ENCODE measurements at regions not wholly inside any gene's neighbourhood (a gene's known extent, or its start where the extent isn't known, plus 50 kb on each side); places are given as distances from the start of the nearest gene placed in this dataset.

GRCh38 chr22:49303061-49303735 is 524.5 kb downstream of the BRD1 start:
- no peak for DNase-seq (ENCODE audit: low spot score)

GRCh38 chr22:49302530-49302929 is 525.1 kb downstream of the BRD1 start:
- no peak for DNase-seq (ENCODE audit: low spot score)

- no peak for DNase-seq (ENCODE audit: low spot score)
Measured at GRCh38 chr22:49302150-49302460, 525.6 kb downstream of the BRD1 start.

- no peak for DNase-seq (ENCODE audit: low spot score)
Measured at GRCh38 chr22:49301398-49302149, 526.1 kb downstream of the BRD1 start.

GRCh38 chr22:49300951-49301397 is 526.7 kb downstream of the BRD1 start:
- DNase-seq (ENCODE audit: low spot score): no peak

GRCh38 chr22:49300241-49300640 is 527.4 kb downstream of the BRD1 start:
- DNase-seq (ENCODE audit: low spot score): no peak

GRCh38 chr22:49299821-49300231 is 527.8 kb downstream of the BRD1 start:
- DNase-seq (ENCODE audit: low spot score): no peak

- no peak for DNase-seq (ENCODE audit: low spot score)
Measured at GRCh38 chr22:49298834-49299750, 528.6 kb downstream of the BRD1 start.

GRCh38 chr22:49297871-49298721 is 529.6 kb downstream of the BRD1 start:
- no peak for DNase-seq (ENCODE audit: low spot score)

GRCh38 chr22:49297286-49297870 is 530.3 kb downstream of the BRD1 start:
- no peak for DNase-seq (ENCODE audit: low spot score)

GRCh38 chr22:49296561-49296960 is 531.1 kb downstream of the BRD1 start:
- no peak for DNase-seq (ENCODE audit: low spot score)

GRCh38 chr22:49295851-49296560 is 531.7 kb downstream of the BRD1 start:
- no peak for DNase-seq (ENCODE audit: low spot score)

GRCh38 chr22:49295465-49295743 is 532.3 kb downstream of the BRD1 start:
- DNase-seq (ENCODE audit: low spot score): no peak

- DNase-seq (ENCODE audit: low spot score): no peak
Measured at GRCh38 chr22:49294656-49295464, 532.8 kb downstream of the BRD1 start.

GRCh38 chr22:49292909-49293308 is 534.8 kb downstream of the BRD1 start:
- no peak for DNase-seq (ENCODE audit: low spot score)

GRCh38 chr22:49291781-49292180 is 535.9 kb downstream of the BRD1 start:
- DNase-seq (ENCODE audit: low spot score): no peak

GRCh38 chr22:49291169-49291568 is 536.5 kb downstream of the BRD1 start:
- no peak for DNase-seq (ENCODE audit: low spot score)

GRCh38 chr22:49290711-49291110 is 537.0 kb downstream of the BRD1 start:
- DNase-seq (ENCODE audit: low spot score): no peak

- no peak for DNase-seq (ENCODE audit: low spot score)
Measured at GRCh38 chr22:49289822-49290679, 537.6 kb downstream of the BRD1 start.

Measured in AG08396 (cell line).